GM23338 (cell line): ENCODE measurements at regions not wholly inside any gene's neighbourhood (a gene's known extent, or its start where the extent isn't known, plus 50 kb on each side); places are given as distances from the start of the nearest gene placed in this dataset.
"Not testable (repeated sequence)": the region's sequence is repeated elsewhere in the genome, so short reads cannot be mapped to it uniquely, and the experiment has no call there.

ENCODE experiments used
- ATAC-seq: fragments of 200-7000 bp; cut with Tn5 transposase; 3 replicates; pipeline ENCODE4 v1.9.1; 2020
- DNase-seq: peaks from one replicate; pipeline ENCODE4 v3.0.0-alpha.2; 2015; ENCODE audit warnings: low spot score
- H2AFZ ChIP-seq: fragments of 200-600 bp; sonication (generic); 2 replicates; pipeline ENCODE4 v1.8.0; 2016; ENCODE audit warnings: antibody characterized with exemption, mild to moderate bottlenecking, moderate library complexity
- H3F3A ChIP-seq: fragments of 200-600 bp; sonication (generic); replicated peaks from 2 replicates; pipeline ENCODE4 v1.8.0; 2017; ENCODE audit warnings: antibody characterized with exemption, mixed run types, low read depth
- H3K27ac ChIP-seq: fragments of 200-600 bp; sonication (generic); 2 replicates; pipeline ENCODE4 v1.6.1; 2016; ENCODE audit warnings: low read depth
- H3K27me3 ChIP-seq: fragments of 200-600 bp; sonication (generic); 2 replicates; pipeline ENCODE4 v1.8.0; 2016; ENCODE audit warnings: mild to moderate bottlenecking, mixed run types, moderate library complexity; ENCODE audit not compliant: insufficient read depth
- H3K36me3 ChIP-seq: fragments of 200-600 bp; sonication (generic); 2 replicates; pipeline ENCODE4 v1.8.0; 2016; ENCODE audit warnings: mild to moderate bottlenecking; ENCODE audit not compliant: insufficient read depth
- H3K4me1 ChIP-seq: fragments of 200-600 bp; sonication (generic); 2 replicates; pipeline ENCODE4 v1.8.0; 2016; ENCODE audit warnings: mild to moderate bottlenecking, moderate library complexity; ENCODE audit not compliant: insufficient read depth
- H3K4me2 ChIP-seq: fragments of 200-600 bp; sonication (generic); 2 replicates; pipeline ENCODE4 v1.7.1; 2017; ENCODE audit warnings: mixed run types
- H3K4me3 ChIP-seq: fragments of 200-600 bp; sonication (generic); 2 replicates; pipeline ENCODE4 v1.6.1; 2016; ENCODE audit warnings: mixed run types
- H3K79me2 ChIP-seq: fragments of 200-600 bp; sonication (generic); replicated peaks from 2 replicates; pipeline ENCODE4 v1.8.0; 2017; ENCODE audit warnings: mild to moderate bottlenecking; ENCODE audit not compliant: insufficient read depth
- H3K9me2 ChIP-seq: fragments of 200-600 bp; sonication (generic); 2 replicates; pipeline ENCODE4 v1.8.0; 2017; ENCODE audit not compliant: insufficient read depth
- H4K20me1 ChIP-seq: fragments of 200-600 bp; sonication (generic); replicated peaks from 2 replicates; pipeline ENCODE4 v1.8.0; 2017; ENCODE audit warnings: mild to moderate bottlenecking; ENCODE audit not compliant: insufficient read depth
- H3K27ac Mint-ChIP-seq: 2 replicates; pipeline ENCODE4 v1.8.0; 2020; ENCODE audit warnings: inconsistent platforms, mild to moderate bottlenecking, moderate library complexity, mixed read lengths
- H3K27me3 Mint-ChIP-seq: 3 replicates; pipeline ENCODE4 v1.8.0; 2022; ENCODE audit warnings: low read depth, mild to moderate bottlenecking, moderate library complexity, mixed read lengths, inconsistent platforms; ENCODE audit not compliant: insufficient read depth, poor library complexity
- H3K36me3 Mint-ChIP-seq: 3 replicates; pipeline ENCODE4 v1.8.0; 2021; ENCODE audit warnings: low read depth, mild to moderate bottlenecking, inconsistent platforms, moderate library complexity, mixed read lengths
- H3K4me1 Mint-ChIP-seq: 3 replicates; pipeline ENCODE4 v1.8.0; 2020; ENCODE audit warnings: mild to moderate bottlenecking, inconsistent platforms, mixed read lengths
- H3K4me3 Mint-ChIP-seq: 3 replicates; pipeline ENCODE4 v1.8.0; 2021; ENCODE audit warnings: moderate library complexity, mild to moderate bottlenecking, inconsistent platforms, mixed read lengths
- H3K9me3 Mint-ChIP-seq: 3 replicates; pipeline ENCODE4 v1.8.0; 2020; ENCODE audit warnings: moderate library complexity, mild to moderate bottlenecking, inconsistent platforms, mixed read lengths
- CREB1 ChIP-seq: fragments of 250-450 bp; sonication (Bioruptor Pico); IDR thresholded peaks from 2 replicates; pipeline ENCODE4 v1.5.0; 2020; ENCODE audit warnings: low read depth, mild to moderate bottlenecking, moderate library complexity
- EZH2 ChIP-seq: fragments of 200-600 bp; sonication (generic); IDR thresholded peaks from one replicate; pipeline ENCODE4 v1.8.0; 2017; ENCODE audit warnings: antibody characterized with exemption, mild to moderate bottlenecking, low read depth; ENCODE audit not compliant: unreplicated experiment
- NANOG ChIP-seq: IDR thresholded peaks from 2 replicates; pipeline ENCODE4 v1.6.1; 2016; ENCODE audit warnings: antibody characterized with exemption, borderline replicate concordance
- POLR2AphosphoS5 ChIP-seq: IDR thresholded peaks from 2 replicates; pipeline ENCODE4 v1.6.1; 2016; ENCODE audit warnings: antibody characterized with exemption, low read depth
- ZNF114 ChIP-seq: fragments of 250-450 bp; sonication (Bioruptor Pico); IDR thresholded peaks from 2 replicates; pipeline ENCODE4 v1.5.0; 2020; ENCODE audit warnings: mild to moderate bottlenecking, moderate library complexity
- ZNF331 ChIP-seq: fragments of 250-450 bp; sonication (Bioruptor Pico); IDR thresholded peaks from 2 replicates; pipeline ENCODE4 v1.5.0; 2020; ENCODE audit warnings: low read depth, mild to moderate bottlenecking, moderate library complexity
- TF ChIP-seq, protein P1 (sequence below): fragments of 250-450 bp; sonication (Bioruptor Pico); IDR thresholded peaks from 2 replicates; pipeline ENCODE4 v1.5.0; 2020; ENCODE audit warnings: mild to moderate bottlenecking, moderate library complexity
- TF ChIP-seq, protein P2 (sequence below): IDR thresholded peaks from one replicate; pipeline ENCODE4 v1.6.1; 2018; ENCODE audit warnings: antibody characterized with exemption; ENCODE audit not compliant: unreplicated experiment

DNA sequence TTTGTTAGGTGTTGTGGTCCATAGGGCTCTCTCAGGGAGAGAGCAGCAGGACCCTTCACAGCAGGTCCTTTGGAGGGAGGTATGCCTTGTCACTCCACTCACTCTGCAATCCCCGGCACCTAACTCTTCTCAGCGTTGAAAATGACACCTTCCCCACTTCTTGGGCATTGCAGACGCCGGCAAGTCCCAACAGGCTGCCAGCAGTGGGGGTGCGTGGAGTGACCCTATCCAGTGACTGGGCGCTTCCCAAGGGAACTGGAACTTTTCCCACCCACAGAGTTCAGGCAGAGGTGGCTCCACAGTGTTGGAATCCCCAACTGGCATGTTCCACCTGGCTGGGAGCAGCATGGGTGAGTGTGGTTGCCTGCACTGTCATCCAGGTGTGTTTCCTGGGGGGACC lies 705.1 kb upstream of the FRG1 start (continued):
- TF ChIP-seq, protein P1, sequence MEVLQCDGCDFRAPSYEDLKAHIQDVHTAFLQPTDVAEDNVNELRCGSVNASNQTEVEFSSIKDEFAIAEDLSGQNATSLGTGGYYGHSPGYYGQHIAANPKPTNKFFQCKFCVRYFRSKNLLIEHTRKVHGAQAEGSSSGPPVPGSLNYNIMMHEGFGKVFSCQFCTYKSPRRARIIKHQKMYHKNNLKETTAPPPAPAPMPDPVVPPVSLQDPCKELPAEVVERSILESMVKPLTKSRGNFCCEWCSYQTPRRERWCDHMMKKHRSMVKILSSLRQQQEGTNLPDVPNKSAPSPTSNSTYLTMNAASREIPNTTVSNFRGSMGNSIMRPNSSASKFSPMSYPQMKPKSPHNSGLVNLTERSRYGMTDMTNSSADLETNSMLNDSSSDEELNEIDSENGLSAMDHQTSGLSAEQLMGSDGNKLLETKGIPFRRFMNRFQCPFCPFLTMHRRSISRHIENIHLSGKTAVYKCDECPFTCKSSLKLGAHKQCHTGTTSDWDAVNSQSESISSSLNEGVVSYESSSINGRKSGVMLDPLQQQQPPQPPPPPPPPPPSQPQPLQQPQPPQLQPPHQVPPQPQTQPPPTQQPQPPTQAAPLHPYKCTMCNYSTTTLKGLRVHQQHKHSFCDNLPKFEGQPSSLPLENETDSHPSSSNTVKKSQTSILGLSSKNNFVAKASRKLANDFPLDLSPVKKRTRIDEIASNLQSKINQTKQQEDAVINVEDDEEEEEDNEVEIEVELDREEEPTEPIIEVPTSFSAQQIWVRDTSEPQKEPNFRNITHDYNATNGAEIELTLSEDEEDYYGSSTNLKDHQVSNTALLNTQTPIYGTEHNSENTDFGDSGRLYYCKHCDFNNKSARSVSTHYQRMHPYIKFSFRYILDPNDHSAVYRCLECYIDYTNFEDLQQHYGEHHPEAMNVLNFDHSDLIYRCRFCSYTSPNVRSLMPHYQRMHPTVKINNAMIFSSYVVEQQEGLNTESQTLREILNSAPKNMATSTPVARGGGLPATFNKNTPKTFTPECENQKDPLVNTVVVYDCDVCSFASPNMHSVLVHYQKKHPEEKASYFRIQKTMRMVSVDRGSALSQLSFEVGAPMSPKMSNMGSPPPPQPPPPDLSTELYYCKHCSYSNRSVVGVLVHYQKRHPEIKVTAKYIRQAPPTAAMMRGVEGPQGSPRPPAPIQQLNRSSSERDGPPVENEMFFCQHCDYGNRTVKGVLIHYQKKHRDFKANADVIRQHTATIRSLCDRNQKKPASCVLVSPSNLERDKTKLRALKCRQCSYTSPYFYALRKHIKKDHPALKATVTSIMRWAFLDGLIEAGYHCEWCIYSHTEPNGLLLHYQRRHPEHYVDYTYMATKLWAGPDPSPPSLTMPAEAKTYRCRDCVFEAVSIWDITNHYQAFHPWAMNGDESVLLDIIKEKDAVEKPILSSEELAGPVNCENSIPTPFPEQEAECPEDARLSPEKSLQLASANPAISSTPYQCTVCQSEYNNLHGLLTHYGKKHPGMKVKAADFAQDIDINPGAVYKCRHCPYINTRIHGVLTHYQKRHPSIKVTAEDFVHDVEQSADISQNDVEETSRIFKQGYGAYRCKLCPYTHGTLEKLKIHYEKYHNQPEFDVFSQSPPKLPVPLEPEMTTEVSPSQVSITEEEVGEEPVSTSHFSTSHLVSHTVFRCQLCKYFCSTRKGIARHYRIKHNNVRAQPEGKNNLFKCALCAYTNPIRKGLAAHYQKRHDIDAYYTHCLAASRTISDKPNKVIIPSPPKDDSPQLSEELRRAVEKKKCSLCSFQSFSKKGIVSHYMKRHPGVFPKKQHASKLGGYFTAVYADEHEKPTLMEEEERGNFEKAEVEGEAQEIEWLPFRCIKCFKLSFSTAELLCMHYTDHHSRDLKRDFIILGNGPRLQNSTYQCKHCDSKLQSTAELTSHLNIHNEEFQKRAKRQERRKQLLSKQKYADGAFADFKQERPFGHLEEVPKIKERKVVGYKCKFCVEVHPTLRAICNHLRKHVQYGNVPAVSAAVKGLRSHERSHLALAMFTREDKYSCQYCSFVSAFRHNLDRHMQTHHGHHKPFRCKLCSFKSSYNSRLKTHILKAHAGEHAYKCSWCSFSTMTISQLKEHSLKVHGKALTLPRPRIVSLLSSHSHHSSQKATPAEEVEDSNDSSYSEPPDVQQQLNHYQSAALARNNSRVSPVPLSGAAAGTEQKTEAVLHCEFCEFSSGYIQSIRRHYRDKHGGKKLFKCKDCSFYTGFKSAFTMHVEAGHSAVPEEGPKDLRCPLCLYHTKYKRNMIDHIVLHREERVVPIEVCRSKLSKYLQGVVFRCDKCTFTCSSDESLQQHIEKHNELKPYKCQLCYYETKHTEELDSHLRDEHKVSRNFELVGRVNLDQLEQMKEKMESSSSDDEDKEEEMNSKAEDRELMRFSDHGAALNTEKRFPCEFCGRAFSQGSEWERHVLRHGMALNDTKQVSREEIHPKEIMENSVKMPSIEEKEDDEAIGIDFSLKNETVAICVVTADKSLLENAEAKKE (CRISPR knock-in tag): no peak
- TF ChIP-seq ZNF331 (CRISPR knock-in tag) (no peak), EZH2 (no peak), ZNF114 (CRISPR knock-in tag) (no peak)

- not testable (repeated sequence) for H3K27ac ChIP-seq, H3K36me3 Mint-ChIP-seq, H3K9me3 Mint-ChIP-seq, H3F3A ChIP-seq, DNase-seq, H3K27ac Mint-ChIP-seq, H4K20me1 ChIP-seq, ATAC-seq, H3K79me2 ChIP-seq, H3K36me3 ChIP-seq, H3K4me1 Mint-ChIP-seq, H3K9me2 ChIP-seq, H3K4me2 ChIP-seq, H3K27me3 ChIP-seq, H3K4me1 ChIP-seq, H3K4me3 Mint-ChIP-seq, H3K27me3 Mint-ChIP-seq, H3K4me3 ChIP-seq, H2AFZ ChIP-seq
Measured at GRCh38 chr4:189236321-189236720, 704.4 kb upstream of the FRG1 start.

- Histone ChIP-seq H3K79me2 (no peaks in the 10 kb centered on the region), H2AFZ (no peak overlapping the region), H4K20me1 (no peaks in the 10 kb centered on the region), H3F3A (no peaks in the 10 kb centered on the region), H3K36me3 (no peaks in the 10 kb centered on the region), H3K4me2 (no peak overlapping the region), H3K27ac (no peak overlapping the region), H3K9me2 (no peaks in the 10 kb centered on the region), H3K4me1 (no peaks in the 10 kb centered on the region), H3K4me3 (no peak overlapping the region), H3K27me3 (no peaks in the 10 kb centered on the region)
- H3K4me3 Mint-ChIP-seq: no peak overlapping the region
- no peak overlapping the region for H3K27ac Mint-ChIP-seq
- no peaks in the 10 kb centered on the region for H3K36me3 Mint-ChIP-seq
- DNase-seq (no peak), ATAC-seq (no peak)
- H3K9me3 Mint-ChIP-seq: peaks cover 8% of the 10 kb centered on the region; the same call in 2 of the 3 replicates
- no peaks in the 10 kb centered on the region for H3K4me1 Mint-ChIP-seq
- H3K27me3 Mint-ChIP-seq: no peaks in the 10 kb centered on the region
- TF ChIP-seq, protein P2, sequence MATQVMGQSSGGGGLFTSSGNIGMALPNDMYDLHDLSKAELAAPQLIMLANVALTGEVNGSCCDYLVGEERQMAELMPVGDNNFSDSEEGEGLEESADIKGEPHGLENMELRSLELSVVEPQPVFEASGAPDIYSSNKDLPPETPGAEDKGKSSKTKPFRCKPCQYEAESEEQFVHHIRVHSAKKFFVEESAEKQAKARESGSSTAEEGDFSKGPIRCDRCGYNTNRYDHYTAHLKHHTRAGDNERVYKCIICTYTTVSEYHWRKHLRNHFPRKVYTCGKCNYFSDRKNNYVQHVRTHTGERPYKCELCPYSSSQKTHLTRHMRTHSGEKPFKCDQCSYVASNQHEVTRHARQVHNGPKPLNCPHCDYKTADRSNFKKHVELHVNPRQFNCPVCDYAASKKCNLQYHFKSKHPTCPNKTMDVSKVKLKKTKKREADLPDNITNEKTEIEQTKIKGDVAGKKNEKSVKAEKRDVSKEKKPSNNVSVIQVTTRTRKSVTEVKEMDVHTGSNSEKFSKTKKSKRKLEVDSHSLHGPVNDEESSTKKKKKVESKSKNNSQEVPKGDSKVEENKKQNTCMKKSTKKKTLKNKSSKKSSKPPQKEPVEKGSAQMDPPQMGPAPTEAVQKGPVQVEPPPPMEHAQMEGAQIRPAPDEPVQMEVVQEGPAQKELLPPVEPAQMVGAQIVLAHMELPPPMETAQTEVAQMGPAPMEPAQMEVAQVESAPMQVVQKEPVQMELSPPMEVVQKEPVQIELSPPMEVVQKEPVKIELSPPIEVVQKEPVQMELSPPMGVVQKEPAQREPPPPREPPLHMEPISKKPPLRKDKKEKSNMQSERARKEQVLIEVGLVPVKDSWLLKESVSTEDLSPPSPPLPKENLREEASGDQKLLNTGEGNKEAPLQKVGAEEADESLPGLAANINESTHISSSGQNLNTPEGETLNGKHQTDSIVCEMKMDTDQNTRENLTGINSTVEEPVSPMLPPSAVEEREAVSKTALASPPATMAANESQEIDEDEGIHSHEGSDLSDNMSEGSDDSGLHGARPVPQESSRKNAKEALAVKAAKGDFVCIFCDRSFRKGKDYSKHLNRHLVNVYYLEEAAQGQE: no peak
- TF ChIP-seq POLR2AphosphoS5: no peak
- TF ChIP-seq NANOG: no peak
- TF ChIP-seq CREB1 (CRISPR knock-in tag): no peak
Measured at GRCh38 chr4:189237340-189237739, 703.3 kb upstream of the FRG1 start.
